Lower lobe of right lung (tissue), 2 donors: ENCODE measurements at regions not wholly inside any gene's neighbourhood (a gene's known extent, or its start where the extent isn't known, plus 50 kb on each side); places are given as distances from the start of the nearest gene placed in this dataset.

Experiments
- ATAC-seq, 2 donors: fragments of 200-7000 bp; cut with Tn5 transposase; one replicate each; pipeline ENCODE4 v1.9.1; 2020 to 2022; ENCODE audit warnings: mild to moderate bottlenecking in 2 of 2, moderate library complexity in 2 of 2
- DNase-seq: peaks from one replicate; pipeline ENCODE4 v3.0.0-alpha.2; 2020
- H3K27ac ChIP-seq: fragments of 200-600 bp; one replicate; pipeline ENCODE4 v1.8.0; 2022
- H3K27me3 ChIP-seq: fragments of 200-600 bp; one replicate; pipeline ENCODE4 v1.8.0; 2022; ENCODE audit warnings: low read depth
- H3K36me3 ChIP-seq: fragments of 200-600 bp; one replicate; pipeline ENCODE4 v1.8.0; 2022; ENCODE audit warnings: mild to moderate bottlenecking
- H3K4me1 ChIP-seq: fragments of 200-600 bp; one replicate; pipeline ENCODE4 v1.8.0; 2022
- H3K4me3 ChIP-seq: fragments of 200-600 bp; one replicate; pipeline ENCODE4 v1.8.0; 2022; ENCODE audit warnings: mild to moderate bottlenecking
- H3K9me3 ChIP-seq: fragments of 200-600 bp; one replicate; pipeline ENCODE4 v1.8.0; 2022
- CTCF ChIP-seq: fragments of 200-600 bp; IDR thresholded peaks from one replicate; pipeline ENCODE4 v1.8.0; 2022; ENCODE audit warnings: antibody characterized with exemption, mild to moderate bottlenecking
- intact Hi-C: fragments of 100-400 bp; cut with DNase I; formaldehyde crosslinking; loops from one replicate; pipeline ENCODE4 v1.11.0; 2022
- donor health status: DM: no; HTN: yes; CAD: no; lungs with severe emphysema.

- H3K4me3 ChIP-seq: no peak overlapping the region
- H3K36me3 ChIP-seq: no peaks in the 10 kb centered on the region
- TF ChIP-seq CTCF: no peak
- DNase-seq (no peak), ATAC-seq (no peak)
- H3K27ac ChIP-seq: no peak overlapping the region
- H3K27me3 ChIP-seq: no peaks in the 10 kb centered on the region
- no peaks in the 10 kb centered on the region for H3K9me3 ChIP-seq
- no peaks in the 10 kb centered on the region for H3K4me1 ChIP-seq
- intact Hi-C loops: no loop called here
These were observed 1575.9 kb downstream of the EFNA5 start for GRCh38 chr5:106094839-106095238.

DNA sequence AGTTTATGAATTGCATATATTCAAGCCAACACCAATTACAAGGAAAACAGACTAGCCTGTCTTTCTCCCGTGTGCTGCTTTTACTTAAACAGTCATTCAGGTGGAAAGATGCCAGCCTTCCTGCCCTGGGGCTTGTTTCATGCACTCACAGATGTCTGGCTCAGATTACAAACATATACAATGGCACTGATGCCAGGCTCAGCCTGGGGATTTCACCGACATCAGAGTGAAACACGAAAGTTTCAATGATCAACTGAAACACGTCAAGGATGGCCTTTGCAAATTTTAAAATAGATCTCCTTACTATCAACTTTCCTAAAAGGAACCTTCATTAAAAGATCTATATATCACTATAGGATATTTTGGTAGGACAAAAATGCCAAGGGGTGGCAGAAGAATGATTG, 1576.5 kb downstream of the EFNA5 start:
- ATAC-seq: no peak

GRCh38 chr5:106093134-106093533, 1577.6 kb downstream of the EFNA5 start:
- Histone ChIP-seq H3K4me3 (no peak overlapping the region), H3K27ac (no peak overlapping the region), H3K9me3 (no peaks in the 10 kb centered on the region), H3K27me3 (no peaks in the 10 kb centered on the region), H3K4me1 (no peaks in the 10 kb centered on the region), H3K36me3 (no peaks in the 10 kb centered on the region)
- ATAC-seq: no peak
- DNase-seq: no peak
- no peak for TF ChIP-seq CTCF
- intact Hi-C loops: no loop called here

More for the DNA sequence above, 1576.5 kb downstream of the EFNA5 start:
- Histone ChIP-seq H3K9me3 (no peaks in the 10 kb centered on the region), H3K36me3 (no peaks in the 10 kb centered on the region), H3K4me1 (no peaks in the 10 kb centered on the region), H3K27ac (no peak overlapping the region), H3K4me3 (no peak overlapping the region), H3K27me3 (no peaks in the 10 kb centered on the region)
- no peak for DNase-seq
- no peak for TF ChIP-seq CTCF
- intact Hi-C loops: no loop called here

DNA sequence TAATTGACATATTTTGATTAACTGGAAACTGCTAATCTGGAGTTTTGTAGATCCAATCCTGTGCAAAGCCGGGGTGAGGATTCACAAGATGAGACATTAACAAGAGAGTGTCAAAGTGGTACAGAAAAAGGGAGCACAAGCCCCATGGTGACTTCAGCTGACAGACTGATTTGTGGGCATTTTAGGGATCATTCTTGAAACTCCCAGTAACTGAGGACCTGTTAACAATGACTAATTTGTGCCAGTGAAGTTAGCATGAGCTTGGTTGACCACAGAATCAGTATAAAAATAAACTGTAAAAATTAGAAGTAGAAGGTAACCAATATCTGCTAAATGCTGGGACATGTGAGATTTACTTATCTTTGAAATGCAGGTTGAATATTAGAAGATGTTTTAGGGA, 1578.3 kb downstream of the EFNA5 start:
- intact Hi-C loops: no loop called here
- TF ChIP-seq CTCF: no peak
- Histone ChIP-seq H3K4me1 (no peaks in the 10 kb centered on the region), H3K36me3 (no peaks in the 10 kb centered on the region), H3K27me3 (no peaks in the 10 kb centered on the region), H3K27ac (no peak overlapping the region), H3K9me3 (no peaks in the 10 kb centered on the region), H3K4me3 (no peak overlapping the region)
- DNase-seq (no peak), ATAC-seq (no peak)

- Histone ChIP-seq H3K4me3 (no peak overlapping the region), H3K4me1 (no peaks in the 10 kb centered on the region), H3K36me3 (no peaks in the 10 kb centered on the region), H3K27ac (no peak overlapping the region), H3K27me3 (no peaks in the 10 kb centered on the region), H3K9me3 (no peaks in the 10 kb centered on the region)
- no peak for TF ChIP-seq CTCF
- ATAC-seq (no peak), DNase-seq (no peak)
- intact Hi-C loops: no loop called here
These were observed 1581.7 kb downstream of the EFNA5 start for GRCh38 chr5:106089073-106089472.

GRCh38 chr5:106088462-106088861, 1582.3 kb downstream of the EFNA5 start:
- intact Hi-C loops: no loop called here
- DNase-seq (no peak), ATAC-seq (no peak)
- Histone ChIP-seq H3K36me3 (no peaks in the 10 kb centered on the region), H3K4me3 (no peak overlapping the region), H3K27ac (no peak overlapping the region), H3K27me3 (no peaks in the 10 kb centered on the region), H3K9me3 (no peaks in the 10 kb centered on the region), H3K4me1 (no peaks in the 10 kb centered on the region)
- no peak for TF ChIP-seq CTCF
